ENCODE measurements at regions not wholly inside any gene's neighbourhood (a gene's known extent, or its start where the extent isn't known, plus 50 kb on each side); places are given as distances from the start of the nearest gene placed in this dataset.

DNA sequence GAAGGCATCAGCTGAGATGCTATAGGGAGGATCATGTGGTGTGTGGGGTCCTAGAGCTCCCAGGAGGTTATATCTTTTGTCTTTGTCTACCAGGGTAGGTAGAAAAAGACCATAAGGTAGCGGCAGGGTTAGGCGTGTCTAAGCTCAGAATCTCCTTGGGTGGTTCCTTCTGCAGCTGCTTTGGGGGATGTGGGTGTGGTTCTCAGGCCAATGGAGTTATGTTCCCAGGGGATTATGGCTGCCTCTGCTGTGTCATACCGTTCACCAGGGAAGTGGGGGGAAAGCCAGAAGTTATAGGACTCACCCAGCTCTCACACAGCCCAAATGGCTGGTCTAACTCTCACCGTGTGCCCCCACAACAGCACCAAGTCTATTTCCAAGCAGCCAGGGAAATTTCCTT, 107.4 kb upstream of the ADGRB3 start:
- no TSS peak for BruUV-seq (replicated peaks)

More for the DNA sequence above, 107.4 kb upstream of the ADGRB3 start:
- ChIA-PET SMC1A (ENCODE audit: uncharacterized antibody, unreplicated experiment) (no interaction called here), RAD21 (ENCODE audit: unreplicated experiment) (no interaction called here), CTCF (interaction anchor here (1.3 kb wide), 1 partner anchor 10 kb away, joined by 3 read pairs; no protein-coding TSS in a partner anchor), POLR2A (no interaction called here)
- in situ Hi-C loops (cut with MboI) = no loop called here
- Histone ChIP-seq H3K4me2 (ENCODE audit: control insufficient read depth, insufficient read depth) (no peak overlapping the region), H2AFZ (ENCODE audit: control insufficient read depth, low read depth, low read length) (no peak overlapping the region), H3K9ac (ENCODE audit: control insufficient read depth, insufficient read depth, low read length) (no peak overlapping the region), H3K79me2 (ENCODE audit: control insufficient read depth, insufficient read depth, low read length) (no peaks in the 10 kb centered on the region), H3K36me3 (ENCODE audit: control insufficient read depth in 2 of 2, insufficient read depth in 2 of 2, low read length in 1 of 2) (no peaks in the 10 kb centered on the region), H3K9me3 (replicated peaks; ENCODE audit: control insufficient read depth, insufficient read depth, low read length) (no peaks in the 10 kb centered on the region), H3K27ac (ENCODE audit: control insufficient read depth, insufficient read depth) (no peak overlapping the region), H3K4me3 (no peak overlapping the region), H4K20me1 (ENCODE audit: control insufficient read depth, insufficient read depth) (no peaks in the 10 kb centered on the region), H3K27me3 (replicated peaks in 1 of 2; ENCODE audit: control insufficient read depth in 2 of 2, insufficient read depth in 2 of 2, low read length in 1 of 2) (no peaks in the 10 kb centered on the region), H3K4me1 (ENCODE audit: control insufficient read depth, insufficient read depth, low read length) (no peaks in the 10 kb centered on the region)
- no peak for DNase-seq (ENCODE audit: low read depth, low spot score)
- intact Hi-C loops (cut with micrococcal nuclease; ENCODE audit: unreplicated experiment) = no loop called here
- TF ChIP-seq RCOR1 (conservative IDR thresholded peaks at IDR 0.05; ENCODE audit: low read depth, low read length) (no peak), KDM1A (IDR thresholded peaks at IDR 0.05; ENCODE audit: borderline replicate concordance) (no peak), TBL1XR1 (IDR thresholded peaks at IDR 0.05; ENCODE audit: low read depth, low read length) (no peak), SREBF1 (IDR thresholded peaks at IDR 0.05; ENCODE audit: low read length) (no peak), HCFC1 (IDR thresholded peaks at IDR 0.05; ENCODE audit: low read length) (no peak), ZNF207 (IDR thresholded peaks at IDR 0.05; ENCODE audit: borderline replicate concordance) (no peak), RUNX3 (IDR thresholded peaks at IDR 0.05; ENCODE audit: low read length) (no peak), SUZ12 (IDR thresholded peaks at IDR 0.05; ENCODE audit: unreplicated experiment) (no peak), RB1 (IDR thresholded peaks at IDR 0.05; ENCODE audit: borderline replicate concordance) (no peak)
- TF ChIP-seq, protein P1, sequence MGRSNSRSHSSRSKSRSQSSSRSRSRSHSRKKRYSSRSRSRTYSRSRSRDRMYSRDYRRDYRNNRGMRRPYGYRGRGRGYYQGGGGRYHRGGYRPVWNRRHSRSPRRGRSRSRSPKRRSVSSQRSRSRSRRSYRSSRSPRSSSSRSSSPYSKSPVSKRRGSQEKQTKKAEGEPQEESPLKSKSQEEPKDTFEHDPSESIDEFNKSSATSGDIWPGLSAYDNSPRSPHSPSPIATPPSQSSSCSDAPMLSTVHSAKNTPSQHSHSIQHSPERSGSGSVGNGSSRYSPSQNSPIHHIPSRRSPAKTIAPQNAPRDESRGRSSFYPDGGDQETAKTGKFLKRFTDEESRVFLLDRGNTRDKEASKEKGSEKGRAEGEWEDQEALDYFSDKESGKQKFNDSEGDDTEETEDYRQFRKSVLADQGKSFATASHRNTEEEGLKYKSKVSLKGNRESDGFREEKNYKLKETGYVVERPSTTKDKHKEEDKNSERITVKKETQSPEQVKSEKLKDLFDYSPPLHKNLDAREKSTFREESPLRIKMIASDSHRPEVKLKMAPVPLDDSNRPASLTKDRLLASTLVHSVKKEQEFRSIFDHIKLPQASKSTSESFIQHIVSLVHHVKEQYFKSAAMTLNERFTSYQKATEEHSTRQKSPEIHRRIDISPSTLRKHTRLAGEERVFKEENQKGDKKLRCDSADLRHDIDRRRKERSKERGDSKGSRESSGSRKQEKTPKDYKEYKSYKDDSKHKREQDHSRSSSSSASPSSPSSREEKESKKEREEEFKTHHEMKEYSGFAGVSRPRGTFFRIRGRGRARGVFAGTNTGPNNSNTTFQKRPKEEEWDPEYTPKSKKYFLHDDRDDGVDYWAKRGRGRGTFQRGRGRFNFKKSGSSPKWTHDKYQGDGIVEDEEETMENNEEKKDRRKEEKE (IDR thresholded peaks at IDR 0.05) = no peak
- WGBS (ENCODE audit: insufficient coverage, insufficient replicate concordance, low lambda C conversion rate, missing lambda C conversion rate) = 43% methylated on average over 4 of the region's 4 CpGs
- ATAC-seq = no peak
- FAIRE-seq = no peak
